Fibroblast of pulmonary artery (primary cell): ENCODE measurements at regions not wholly inside any gene's neighbourhood (a gene's known extent, or its start where the extent isn't known, plus 50 kb on each side); places are given as distances from the start of the nearest gene placed in this dataset.

Source experiments
- DNase-seq: peaks from one replicate; pipeline ENCODE4 v3.0.0-alpha.2; 2010; ENCODE audit warnings: low read depth
- H3K4me3 ChIP-seq: replicated peaks from 2 replicates; pipeline ENCODE4 v1.5.1; 2011; ENCODE audit warnings: low read depth, mild to moderate bottlenecking, control low read depth, low read length, moderate library complexity
- TF ChIP-seq, protein P1 (sequence below): IDR thresholded peaks from 2 replicates; pipeline ENCODE4 v1.5.1; 2011; ENCODE audit warnings: mild to moderate bottlenecking, control low read depth, low read length, inconsistent platforms; ENCODE audit errors: missing control alignments

GRCh38 chr2:45241061-45241561 lies 231.9 kb upstream of the SIX2 start:
- peak; percentile 75 for DNase-seq
- TF ChIP-seq, protein P1, sequence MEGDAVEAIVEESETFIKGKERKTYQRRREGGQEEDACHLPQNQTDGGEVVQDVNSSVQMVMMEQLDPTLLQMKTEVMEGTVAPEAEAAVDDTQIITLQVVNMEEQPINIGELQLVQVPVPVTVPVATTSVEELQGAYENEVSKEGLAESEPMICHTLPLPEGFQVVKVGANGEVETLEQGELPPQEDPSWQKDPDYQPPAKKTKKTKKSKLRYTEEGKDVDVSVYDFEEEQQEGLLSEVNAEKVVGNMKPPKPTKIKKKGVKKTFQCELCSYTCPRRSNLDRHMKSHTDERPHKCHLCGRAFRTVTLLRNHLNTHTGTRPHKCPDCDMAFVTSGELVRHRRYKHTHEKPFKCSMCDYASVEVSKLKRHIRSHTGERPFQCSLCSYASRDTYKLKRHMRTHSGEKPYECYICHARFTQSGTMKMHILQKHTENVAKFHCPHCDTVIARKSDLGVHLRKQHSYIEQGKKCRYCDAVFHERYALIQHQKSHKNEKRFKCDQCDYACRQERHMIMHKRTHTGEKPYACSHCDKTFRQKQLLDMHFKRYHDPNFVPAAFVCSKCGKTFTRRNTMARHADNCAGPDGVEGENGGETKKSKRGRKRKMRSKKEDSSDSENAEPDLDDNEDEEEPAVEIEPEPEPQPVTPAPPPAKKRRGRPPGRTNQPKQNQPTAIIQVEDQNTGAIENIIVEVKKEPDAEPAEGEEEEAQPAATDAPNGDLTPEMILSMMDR, result no peak
- no peak overlapping the region for H3K4me3 ChIP-seq

DNA sequence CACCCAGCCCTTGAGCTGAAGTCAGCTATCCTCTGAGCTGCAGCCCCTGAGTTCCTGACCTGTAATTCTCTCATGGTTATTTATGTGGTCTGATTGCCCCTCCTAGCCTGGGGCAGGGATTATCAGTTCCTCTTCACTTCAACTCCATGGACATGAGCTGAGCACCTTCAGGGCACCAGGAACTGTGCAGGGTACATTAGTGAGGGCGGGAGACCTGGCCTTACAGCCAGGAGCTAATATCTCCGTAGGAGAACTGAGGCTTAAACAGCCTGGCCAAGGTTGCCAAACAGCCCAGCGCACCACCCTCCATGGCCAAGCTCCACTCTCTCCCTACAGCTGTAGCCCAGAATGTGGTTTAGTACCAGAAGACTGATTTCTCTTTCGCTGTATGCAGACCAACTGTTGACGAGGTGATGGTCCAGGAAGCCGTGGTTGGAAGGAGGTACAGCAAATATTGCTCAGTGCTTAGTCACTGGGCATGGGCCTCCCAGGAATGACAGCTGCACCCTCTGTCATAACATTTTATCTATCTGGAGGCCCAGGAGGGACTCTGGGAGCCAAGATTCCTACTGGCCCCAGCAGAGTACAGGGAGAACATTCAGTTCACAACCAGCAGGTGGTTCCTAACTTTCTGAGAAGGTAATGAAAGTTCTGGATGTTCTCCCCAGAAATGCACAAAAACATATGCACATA lies 228.7 kb upstream of the SIX2 start:
- H3K4me3 ChIP-seq, result no peak overlapping the region
- peak; percentile 99 for DNase-seq
- TF ChIP-seq, protein P1, result peak; percentile 62

DNA sequence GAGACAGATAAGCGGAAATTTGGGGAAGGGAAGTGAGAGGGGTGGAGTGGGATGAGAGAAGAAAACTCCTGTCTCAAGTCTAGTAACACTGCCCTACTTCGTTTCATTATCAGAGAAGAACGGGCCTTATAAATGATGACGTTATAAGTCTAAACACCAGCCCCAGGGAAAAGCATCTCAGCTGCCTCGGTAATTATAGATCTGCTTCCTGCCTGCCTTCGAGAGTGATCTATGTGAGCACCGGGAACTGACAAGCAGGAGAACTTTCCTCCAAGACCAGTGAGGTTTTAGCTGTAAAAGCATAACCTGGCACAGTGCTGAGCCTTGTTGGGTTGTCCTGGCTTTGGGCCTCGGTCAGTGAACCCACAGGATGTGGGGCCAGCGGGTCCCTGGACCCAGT lies 227.9 kb upstream of the SIX2 start:
- TF ChIP-seq, protein P1, result no peak
- peak; percentile 54 for DNase-seq
- H3K4me3 ChIP-seq, result no peak overlapping the region

- DNase-seq, result no peak
- TF ChIP-seq, protein P1, result no peak
- no peak overlapping the region for H3K4me3 ChIP-seq
These were observed 227.0 kb upstream of the SIX2 start for GRCh38 chr2:45236268-45236667.

GRCh38 chr2:45233301-45233700 lies 224.0 kb upstream of the SIX2 start:
- TF ChIP-seq, protein P1, result no peak
- H3K4me3 ChIP-seq, result no peak overlapping the region
- peak; percentile 94 for DNase-seq

DNA sequence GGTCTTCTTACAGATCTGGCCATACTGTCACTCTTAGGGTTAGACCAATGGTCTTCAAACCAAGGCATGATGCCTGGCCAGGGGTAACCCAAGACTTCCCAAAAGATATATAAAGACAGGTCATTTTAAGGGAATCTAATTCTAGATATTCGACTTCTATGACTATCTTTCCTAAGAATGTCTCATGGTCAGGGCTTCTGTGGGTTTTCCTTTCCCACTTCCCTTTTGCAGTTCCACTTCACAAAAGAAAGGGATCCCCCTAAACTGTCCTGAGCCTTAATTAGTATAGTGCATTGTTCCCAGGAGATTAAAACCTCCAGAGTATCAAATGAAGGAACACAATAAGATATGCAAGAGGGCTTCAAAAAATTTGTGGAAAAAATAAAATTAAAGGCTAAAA lies 223.6 kb upstream of the SIX2 start:
- H3K4me3 ChIP-seq, result no peak overlapping the region
- DNase-seq, result peak; percentile 36
- TF ChIP-seq, protein P1, result no peak

GRCh38 chr2:45229411-45229810 lies 220.2 kb upstream of the SIX2 start:
- no peak for DNase-seq
- TF ChIP-seq, protein P1, result no peak

More at GRCh38 chr2:45229411-45229810, 220.2 kb upstream of the SIX2 start:
- H3K4me3 ChIP-seq, result no peak overlapping the region
